ENCODE measurements at regions not wholly inside any gene's neighbourhood (a gene's known extent, or its start where the extent isn't known, plus 50 kb on each side); places are given as distances from the start of the nearest gene placed in this dataset.

- H3K9me3 ChIP-seq = no peaks in the 10 kb centered on the region
- TF ChIP-seq CTCF (IDR thresholded peaks at IDR 0.05) = no peak
- no peak for TF ChIP-seq POLR2A (IDR thresholded peaks at IDR 0.05)
- H3K36me3 ChIP-seq (ENCODE audit: low read depth, missing control alignments) = no peaks in the 10 kb centered on the region
- DNase-seq = no peak
- H3K4me3 ChIP-seq = no peak overlapping the region
- 44 to 50% methylated on average over 1 of the region's 1 CpG for WGBS, 2 donors
- intact Hi-C loops (cut with DNase I; ENCODE audit: low total_unique reads) = no loop called here
- H3K27ac ChIP-seq = no peak overlapping the region
- no peaks in the 10 kb centered on the region for H3K4me1 ChIP-seq
- no peaks in the 10 kb centered on the region for H3K27me3 ChIP-seq
Observed at GRCh38 chr6:97989451-97989850, 706.4 kb upstream of the MMS22L start.

GRCh38 chr6:97995158-97995557, 712.1 kb upstream of the MMS22L start:
- Histone ChIP-seq H3K4me3 (no peak overlapping the region), H3K4me1 (no peaks in the 10 kb centered on the region), H3K9me3 (no peaks in the 10 kb centered on the region), H3K27ac (no peak overlapping the region), H3K27me3 (no peaks in the 10 kb centered on the region), H3K36me3 (ENCODE audit: low read depth, missing control alignments) (no peaks in the 10 kb centered on the region)
- intact Hi-C loops (cut with DNase I; ENCODE audit: low total_unique reads) = no loop called here
- no peak for DNase-seq
- TF ChIP-seq POLR2A (IDR thresholded peaks at IDR 0.05) (no peak), CTCF (IDR thresholded peaks at IDR 0.05) (no peak)

- Histone ChIP-seq H3K27ac (no peak overlapping the region), H3K4me1 (no peaks in the 10 kb centered on the region), H3K36me3 (ENCODE audit: low read depth, missing control alignments) (no peaks in the 10 kb centered on the region), H3K4me3 (no peak overlapping the region), H3K27me3 (no peaks in the 10 kb centered on the region), H3K9me3 (no peaks in the 10 kb centered on the region)
- no peak for DNase-seq
- 97 to 100% methylated on average over 1 of the region's 1 CpG for WGBS, 2 donors
- intact Hi-C loops (cut with DNase I; ENCODE audit: low total_unique reads) = no loop called here
- TF ChIP-seq POLR2A (IDR thresholded peaks at IDR 0.05) = no peak
- no peak for TF ChIP-seq CTCF (IDR thresholded peaks at IDR 0.05)
Observed at GRCh38 chr6:98002678-98003077, 719.7 kb upstream of the MMS22L start.

- no peak overlapping the region for H3K27ac ChIP-seq
- no peaks in the 10 kb centered on the region for H3K27me3 ChIP-seq
- H3K9me3 ChIP-seq = no peaks in the 10 kb centered on the region
- H3K4me1 ChIP-seq = no peaks in the 10 kb centered on the region
- no peaks in the 10 kb centered on the region for H3K36me3 ChIP-seq (ENCODE audit: low read depth, missing control alignments)
- TF ChIP-seq CTCF (IDR thresholded peaks at IDR 0.05) (no peak), POLR2A (IDR thresholded peaks at IDR 0.05) (no peak)
- WGBS, 2 donors = 67 to 72% methylated on average over 6 of the region's 6 CpGs
- no peak overlapping the region for H3K4me3 ChIP-seq
- no peak for DNase-seq
- intact Hi-C loops (cut with DNase I; ENCODE audit: low total_unique reads) = no loop called here
Observed at GRCh38 chr6:98014442-98015201, 731.6 kb upstream of the MMS22L start.

- no peak overlapping the region for H3K4me3 ChIP-seq
- no peaks in the 10 kb centered on the region for H3K27me3 ChIP-seq
- WGBS, 2 donors = 53 to 72% methylated on average over 4 of the region's 4 CpGs
- no peaks in the 10 kb centered on the region for H3K36me3 ChIP-seq (ENCODE audit: low read depth, missing control alignments)
- H3K4me1 ChIP-seq = no peaks in the 10 kb centered on the region
- intact Hi-C loops (cut with DNase I; ENCODE audit: low total_unique reads) = no loop called here
- no peaks in the 10 kb centered on the region for H3K9me3 ChIP-seq
- H3K27ac ChIP-seq = no peak overlapping the region
- TF ChIP-seq POLR2A (IDR thresholded peaks at IDR 0.05) (no peak), CTCF (IDR thresholded peaks at IDR 0.05) (no peak)
- DNase-seq = no peak
Observed at GRCh38 chr6:98016565-98016964, 733.5 kb upstream of the MMS22L start.

Measured in testis (tissue), 2 donors.